Cardiac fibroblast (primary cell): ENCODE measurements at regions not wholly inside any gene's neighbourhood (a gene's known extent, or its start where the extent isn't known, plus 50 kb on each side); places are given as distances from the start of the nearest gene placed in this dataset.

Experiments used
- DNase-seq, 2 donors: peaks; one replicate each; pipeline versions ENCODE4 v3.0.0 to v3.0.0-alpha.2; 2010; ENCODE audit warnings: low read depth in 2 of 2
- H3K4me3 ChIP-seq, 2 donors: replicated peaks in 1 of 2; 1 replicate in 1 of 2; 2 replicates in 1 of 2; pipeline ENCODE4 v1.5.1; 2011; ENCODE audit warnings: low read depth in 2 of 2, low read length in 2 of 2, mild to moderate bottlenecking in 2 of 2, moderate library complexity in 1 of 2
- TF ChIP-seq, protein P1 (sequence below): IDR thresholded peaks from one replicate; pipeline ENCODE4 v1.5.1; 2011; ENCODE audit warnings: low read depth, mild to moderate bottlenecking, low read length, inconsistent platforms

DNA sequence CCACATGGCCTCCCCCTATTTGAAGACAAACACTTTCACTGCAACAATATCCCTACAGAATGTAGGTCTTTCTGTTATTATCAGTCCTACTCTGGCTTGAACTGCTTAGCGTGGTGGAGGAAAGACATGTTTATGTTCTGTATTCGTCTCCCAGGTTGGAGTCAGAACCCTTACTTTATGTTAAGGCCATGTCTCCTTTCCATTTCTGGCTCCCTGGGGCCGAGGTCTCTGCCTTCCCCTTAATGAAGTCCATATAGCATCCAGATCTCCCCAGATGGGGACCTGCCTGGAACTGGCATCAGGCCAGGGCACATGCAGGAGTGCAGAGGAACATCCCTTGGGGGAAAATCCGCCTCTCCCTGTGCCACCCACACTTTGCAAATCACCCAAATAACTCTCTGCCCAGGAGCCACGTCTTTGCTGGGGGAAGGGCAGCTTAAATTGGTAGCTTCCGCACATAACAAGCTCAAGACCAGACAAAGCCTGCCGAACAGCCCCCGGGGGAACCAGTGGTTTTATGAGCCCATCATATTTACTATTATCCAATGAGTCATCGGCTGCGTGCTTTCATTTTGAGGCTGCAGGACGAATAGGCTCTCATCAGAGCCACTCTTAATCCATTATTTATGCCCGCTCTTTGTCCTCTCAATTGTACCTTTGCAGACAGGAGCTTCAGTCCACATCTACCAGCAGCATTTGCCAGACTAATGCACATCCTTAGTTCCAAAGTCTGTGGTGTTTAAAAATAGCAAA lies 237.0 kb downstream of the UACA start:
- peak; percentile 48 to 85 for DNase-seq
- peak overlapping the region in 1 of 2 donors; percentile 2 for H3K4me3 ChIP-seq
- TF ChIP-seq, protein P1, sequence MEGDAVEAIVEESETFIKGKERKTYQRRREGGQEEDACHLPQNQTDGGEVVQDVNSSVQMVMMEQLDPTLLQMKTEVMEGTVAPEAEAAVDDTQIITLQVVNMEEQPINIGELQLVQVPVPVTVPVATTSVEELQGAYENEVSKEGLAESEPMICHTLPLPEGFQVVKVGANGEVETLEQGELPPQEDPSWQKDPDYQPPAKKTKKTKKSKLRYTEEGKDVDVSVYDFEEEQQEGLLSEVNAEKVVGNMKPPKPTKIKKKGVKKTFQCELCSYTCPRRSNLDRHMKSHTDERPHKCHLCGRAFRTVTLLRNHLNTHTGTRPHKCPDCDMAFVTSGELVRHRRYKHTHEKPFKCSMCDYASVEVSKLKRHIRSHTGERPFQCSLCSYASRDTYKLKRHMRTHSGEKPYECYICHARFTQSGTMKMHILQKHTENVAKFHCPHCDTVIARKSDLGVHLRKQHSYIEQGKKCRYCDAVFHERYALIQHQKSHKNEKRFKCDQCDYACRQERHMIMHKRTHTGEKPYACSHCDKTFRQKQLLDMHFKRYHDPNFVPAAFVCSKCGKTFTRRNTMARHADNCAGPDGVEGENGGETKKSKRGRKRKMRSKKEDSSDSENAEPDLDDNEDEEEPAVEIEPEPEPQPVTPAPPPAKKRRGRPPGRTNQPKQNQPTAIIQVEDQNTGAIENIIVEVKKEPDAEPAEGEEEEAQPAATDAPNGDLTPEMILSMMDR: no peak

DNA sequence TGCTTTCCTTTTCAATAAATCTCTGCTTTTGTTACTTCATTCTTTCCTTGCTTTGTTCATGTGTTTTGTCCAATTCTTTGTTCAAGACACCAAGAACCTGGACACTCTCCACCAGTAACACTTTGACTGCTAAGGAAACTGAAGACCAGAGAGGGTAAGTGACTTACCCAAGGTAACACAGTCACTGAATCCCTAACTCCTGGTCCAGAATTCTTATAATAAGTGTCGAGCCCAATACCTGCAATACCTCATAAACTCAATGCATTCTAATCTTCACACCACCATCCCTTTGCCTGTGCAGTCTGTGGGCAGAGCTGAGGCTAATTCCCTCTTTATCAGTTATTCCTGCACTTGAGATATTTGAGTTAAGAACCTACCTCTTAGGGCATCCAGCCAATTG lies 237.8 kb downstream of the UACA start:
- TF ChIP-seq, protein P1: no peak
- no peak overlapping the region for H3K4me3 ChIP-seq
- DNase-seq: no peak

DNA sequence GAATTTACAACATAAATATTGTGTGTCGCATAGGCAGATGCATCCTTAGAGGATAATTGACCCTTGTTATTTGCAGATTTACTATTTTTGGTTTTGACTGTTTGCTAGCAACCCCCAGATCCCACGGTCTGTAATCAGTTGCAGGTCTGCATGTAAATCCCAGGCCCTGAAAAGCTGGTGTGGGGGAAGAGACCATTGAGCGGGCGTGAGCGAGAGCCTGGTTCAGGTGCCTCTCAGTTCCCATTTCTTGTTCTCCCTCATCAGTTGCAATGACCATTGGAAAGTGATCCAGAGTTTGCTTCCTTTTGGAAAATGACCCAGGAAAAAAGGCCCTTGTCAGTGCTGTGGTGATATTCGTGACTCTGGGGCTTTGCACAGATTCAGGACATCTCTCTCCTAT lies 238.9 kb downstream of the UACA start:
- no peak for DNase-seq
- TF ChIP-seq, protein P1: no peak
- H3K4me3 ChIP-seq: no peak overlapping the region

DNA sequence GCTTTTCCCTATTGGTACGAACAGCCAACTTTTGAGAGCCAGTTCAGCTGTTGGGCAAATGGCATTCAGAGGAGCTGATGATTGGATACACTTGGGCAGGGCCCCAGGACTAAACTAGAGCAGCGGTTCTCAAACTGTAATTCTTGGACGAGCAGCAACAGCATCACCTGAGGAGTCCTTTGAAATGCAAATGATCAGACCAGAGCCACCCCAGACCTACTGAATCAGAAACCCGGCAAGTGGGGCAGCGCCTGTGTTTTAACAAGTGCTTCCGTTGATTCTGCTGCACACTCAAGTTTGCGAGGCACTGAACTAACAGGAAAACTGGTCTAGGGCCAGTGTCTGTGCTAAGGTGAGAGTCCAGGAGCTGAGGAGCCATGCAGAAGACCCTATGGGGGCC lies 239.7 kb downstream of the UACA start:
- DNase-seq: no peak
- TF ChIP-seq, protein P1: no peak

DNA sequence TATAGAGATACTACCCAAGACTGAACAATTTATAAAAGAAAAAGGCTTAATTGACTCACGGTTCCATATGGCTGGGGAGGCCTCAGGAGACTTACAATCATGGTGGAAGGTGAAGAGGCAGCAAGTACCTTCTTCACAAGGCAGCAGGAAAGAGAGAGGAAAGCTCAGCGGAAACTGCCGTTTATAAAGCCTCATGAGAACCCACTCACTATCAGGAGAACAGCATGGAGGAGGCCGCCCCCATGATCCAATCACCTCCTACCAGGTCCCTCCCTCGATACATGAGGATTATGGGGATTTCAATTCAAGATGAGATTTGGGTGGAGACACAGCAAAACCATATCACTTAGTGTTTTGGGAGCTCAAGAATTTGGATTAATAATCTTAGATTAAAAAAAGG lies 240.2 kb downstream of the UACA start:
- no peak overlapping the region for H3K4me3 ChIP-seq
- no peak for DNase-seq
- TF ChIP-seq, protein P1: no peak

More for the DNA sequence above, 239.7 kb downstream of the UACA start:
- H3K4me3 ChIP-seq: no peak overlapping the region

DNA sequence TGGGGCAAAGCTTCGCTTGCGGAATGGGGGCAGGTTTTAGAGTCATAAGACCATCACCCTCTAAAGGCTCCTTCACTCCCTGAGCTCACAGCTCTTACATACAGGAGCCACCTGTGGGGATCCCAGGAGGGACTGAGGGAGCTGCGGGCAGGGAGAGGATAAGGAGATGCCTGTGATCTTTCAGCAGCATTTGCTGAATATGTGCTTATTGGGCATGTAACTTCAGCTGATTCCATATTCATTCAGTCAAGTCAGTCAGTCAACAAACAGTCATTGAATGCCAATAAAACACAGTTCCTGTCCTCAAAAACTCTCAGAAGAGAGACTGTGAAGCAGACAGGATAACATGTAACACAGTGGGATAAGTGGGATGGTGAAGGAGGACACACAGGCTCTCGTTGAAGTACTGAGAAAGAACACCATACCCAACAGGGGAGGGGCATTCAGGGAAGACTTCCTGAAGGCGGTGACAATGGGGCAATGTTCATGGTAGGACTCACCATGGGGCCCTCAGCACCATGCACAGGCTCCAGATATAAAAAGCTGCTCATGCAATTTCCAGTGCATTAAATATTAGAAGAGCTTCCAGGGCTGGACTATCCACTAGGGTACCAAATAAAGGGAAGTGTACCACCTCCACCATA lies 240.9 kb downstream of the UACA start:
- DNase-seq: no peak
- no peak overlapping the region for H3K4me3 ChIP-seq
- TF ChIP-seq, protein P1: no peak
